ENCODE measurements at regions not wholly inside any gene's neighbourhood (a gene's known extent, or its start where the extent isn't known, plus 50 kb on each side); places are given as distances from the start of the nearest gene placed in this dataset.
"Not testable (repeated sequence)": the region's sequence is repeated elsewhere in the genome, so short reads cannot be mapped to it uniquely, and the experiment has no call there.

GRCh38 chrX:96430756-96431455 lies 253.7 kb upstream of the DIAPH2 start:
- no peak for DNase-seq (ENCODE audit: low spot score)

GRCh38 chrX:96432647-96433046 lies 252.0 kb upstream of the DIAPH2 start:
- no peak for DNase-seq (ENCODE audit: low spot score)

GRCh38 chrX:96433409-96434077 lies 251.1 kb upstream of the DIAPH2 start:
- DNase-seq (ENCODE audit: low spot score) = no peak

- no peak for DNase-seq (ENCODE audit: low spot score)
Measured at GRCh38 chrX:96435378-96436035, 249.1 kb upstream of the DIAPH2 start.

GRCh38 chrX:96436105-96436504 lies 248.5 kb upstream of the DIAPH2 start:
- DNase-seq (ENCODE audit: low spot score) = no peak

- DNase-seq (ENCODE audit: low spot score) = no peak
Measured at GRCh38 chrX:96438803-96439202, 245.8 kb upstream of the DIAPH2 start.

GRCh38 chrX:96440941-96441340 lies 243.7 kb upstream of the DIAPH2 start:
- DNase-seq (ENCODE audit: low spot score) = no peak

GRCh38 chrX:96445531-96446065 lies 239.0 kb upstream of the DIAPH2 start:
- no peak for DNase-seq (ENCODE audit: low spot score)

- DNase-seq (ENCODE audit: low spot score) = no peak
Measured at GRCh38 chrX:96446524-96446923, 238.1 kb upstream of the DIAPH2 start.

- DNase-seq (ENCODE audit: low spot score) = no peak
Measured at GRCh38 chrX:96447161-96447560, 237.5 kb upstream of the DIAPH2 start.

- no peak for DNase-seq (ENCODE audit: low spot score)
Measured at GRCh38 chrX:96449191-96449590, 235.5 kb upstream of the DIAPH2 start.

- DNase-seq (ENCODE audit: low spot score) = no peak
Measured at GRCh38 chrX:96449896-96450295, 234.7 kb upstream of the DIAPH2 start.

- no peak for DNase-seq (ENCODE audit: low spot score)
Measured at GRCh38 chrX:96453139-96453538, 231.5 kb upstream of the DIAPH2 start.

GRCh38 chrX:96455078-96455477 lies 229.6 kb upstream of the DIAPH2 start:
- no peak for DNase-seq (ENCODE audit: low spot score)

- DNase-seq (ENCODE audit: low spot score) = peak; percentile 23
Measured at GRCh38 chrX:96464880-96465558, 219.6 kb upstream of the DIAPH2 start.

GRCh38 chrX:96474029-96474740 lies 210.5 kb upstream of the DIAPH2 start:
- no peak for DNase-seq (ENCODE audit: low spot score)

- no peak for DNase-seq (ENCODE audit: low spot score)
Measured at GRCh38 chrX:96474741-96475125, 209.9 kb upstream of the DIAPH2 start.

GRCh38 chrX:96480081-96480480 lies 204.6 kb upstream of the DIAPH2 start:
- no peak for DNase-seq (ENCODE audit: low spot score)

GRCh38 chrX:96481831-96482230 lies 202.8 kb upstream of the DIAPH2 start:
- no peak for DNase-seq (ENCODE audit: low spot score)

GRCh38 chrX:96483647-96484160 lies 200.9 kb upstream of the DIAPH2 start:
- no peak for DNase-seq (ENCODE audit: low spot score)

GRCh38 chrX:96486687-96487086 lies 198.0 kb upstream of the DIAPH2 start:
- DNase-seq (ENCODE audit: low spot score) = not testable (repeated sequence)

Measured in H4 (cell line).